ENCODE measurements at regions not wholly inside any gene's neighbourhood (a gene's known extent, or its start where the extent isn't known, plus 50 kb on each side); places are given as distances from the start of the nearest gene placed in this dataset.

GRCh38 chr22:49096476-49096875 is 731.2 kb downstream of the BRD1 start:
- Histone ChIP-seq H3K4me1 (ENCODE audit: insufficient read depth) (no peaks in the 10 kb centered on the region), H3F3A (replicated peaks; ENCODE audit: low read depth) (no peaks in the 10 kb centered on the region), H4K20me1 (replicated peaks; ENCODE audit: insufficient read depth) (no peaks in the 10 kb centered on the region), H3K27ac (ENCODE audit: low read depth) (no peak overlapping the region), H3K79me2 (replicated peaks; ENCODE audit: insufficient read depth) (no peaks in the 10 kb centered on the region), H2AFZ (no peak overlapping the region), H3K36me3 (ENCODE audit: insufficient read depth) (no peaks in the 10 kb centered on the region), H3K27me3 (ENCODE audit: insufficient read depth) (no peaks in the 10 kb centered on the region), H3K4me3 (no peak overlapping the region), H3K4me2 (no peak overlapping the region), H3K9me2 (ENCODE audit: insufficient read depth) (no peaks in the 10 kb centered on the region)
- Mint-ChIP-seq H3K36me3 (ENCODE audit: low read depth) (no peaks in the 10 kb centered on the region; the same call in 2 of the 3 replicates), H3K27ac (no peak overlapping the region), H3K27me3 (ENCODE audit: insufficient read depth, low read depth, poor library complexity) (peaks cover 11% of the 10 kb centered on the region), H3K4me1 (no peaks in the 10 kb centered on the region; the same call in 2 of the 3 replicates), H3K9me3 (no peaks in the 10 kb centered on the region), H3K4me3 (no peak overlapping the region)
- TF ChIP-seq ZNF114 (CRISPR knock-in tag; IDR thresholded peaks at IDR 0.05) (no peak), EZH2 (IDR thresholded peaks at IDR 0.05; ENCODE audit: low read depth, unreplicated experiment) (no peak), JUNB (IDR thresholded peaks at IDR 0.05; ENCODE audit: unreplicated experiment) (no peak)
- DNase-seq (ENCODE audit: low spot score): no peak
- no peak for ATAC-seq

GRCh38 chr22:49095366-49095765 is 732.3 kb downstream of the BRD1 start:
- H3K27me3 Mint-ChIP-seq (ENCODE audit: insufficient read depth, low read depth, poor library complexity): peaks cover 11% of the 10 kb centered on the region
- Histone ChIP-seq H3K9me2 (ENCODE audit: insufficient read depth) (no peaks in the 10 kb centered on the region), H3K27ac (ENCODE audit: low read depth) (no peak overlapping the region), H3K4me2 (no peak overlapping the region), H3K4me1 (ENCODE audit: insufficient read depth) (no peaks in the 10 kb centered on the region), H3K36me3 (ENCODE audit: insufficient read depth) (no peaks in the 10 kb centered on the region), H2AFZ (no peak overlapping the region), H4K20me1 (replicated peaks; ENCODE audit: insufficient read depth) (no peaks in the 10 kb centered on the region), H3K27me3 (ENCODE audit: insufficient read depth) (no peaks in the 10 kb centered on the region), H3K79me2 (replicated peaks; ENCODE audit: insufficient read depth) (no peaks in the 10 kb centered on the region), H3K4me3 (no peak overlapping the region), H3F3A (replicated peaks; ENCODE audit: low read depth) (no peaks in the 10 kb centered on the region)
- no peak overlapping the region for H3K4me3 Mint-ChIP-seq
- DNase-seq (ENCODE audit: low spot score) (no peak), ATAC-seq (no peak)
- no peaks in the 10 kb centered on the region; the same call in 2 of the 3 replicates for H3K4me1 Mint-ChIP-seq
- TF ChIP-seq ZNF462 (CRISPR knock-in tag; IDR thresholded peaks at IDR 0.05) (no peak), CREB1 (CRISPR knock-in tag; IDR thresholded peaks at IDR 0.05; ENCODE audit: low read depth) (no peak)
- no peaks in the 10 kb centered on the region; the same call in 2 of the 3 replicates for H3K36me3 Mint-ChIP-seq (ENCODE audit: low read depth)
- no peak overlapping the region for H3K27ac Mint-ChIP-seq
- no peaks in the 10 kb centered on the region for H3K9me3 Mint-ChIP-seq

Data from GM23338 (cell line).